ENCODE measurements at regions not wholly inside any gene's neighbourhood (a gene's known extent, or its start where the extent isn't known, plus 50 kb on each side); places are given as distances from the start of the nearest gene placed in this dataset.

GRCh38 chr9:16343249-16344237, 526.9 kb downstream of the BNC2 start:
- DNase-seq (ENCODE audit: low read depth): no peak

DNA sequence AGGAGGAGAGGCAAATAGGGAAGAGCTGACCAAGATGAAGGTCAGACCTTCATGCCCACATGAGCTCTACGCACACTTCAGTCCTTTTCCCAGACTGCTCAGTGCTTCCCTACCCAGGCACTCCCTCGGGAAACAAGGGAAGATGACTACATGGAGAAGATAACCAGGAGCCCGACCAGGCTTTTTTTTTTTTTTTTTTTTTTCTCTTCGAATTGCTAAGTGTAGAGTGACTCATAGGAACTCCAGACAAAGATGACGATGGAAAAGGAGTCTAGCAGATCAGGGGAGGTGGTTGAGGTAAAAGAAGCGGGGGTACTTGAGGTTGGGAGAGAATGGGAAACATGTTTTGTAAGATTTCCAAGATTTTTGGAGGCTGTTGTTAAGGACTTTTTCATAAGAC, 526.1 kb downstream of the BNC2 start:
- DNase-seq (ENCODE audit: low read depth): peak; percentile 97

DNA sequence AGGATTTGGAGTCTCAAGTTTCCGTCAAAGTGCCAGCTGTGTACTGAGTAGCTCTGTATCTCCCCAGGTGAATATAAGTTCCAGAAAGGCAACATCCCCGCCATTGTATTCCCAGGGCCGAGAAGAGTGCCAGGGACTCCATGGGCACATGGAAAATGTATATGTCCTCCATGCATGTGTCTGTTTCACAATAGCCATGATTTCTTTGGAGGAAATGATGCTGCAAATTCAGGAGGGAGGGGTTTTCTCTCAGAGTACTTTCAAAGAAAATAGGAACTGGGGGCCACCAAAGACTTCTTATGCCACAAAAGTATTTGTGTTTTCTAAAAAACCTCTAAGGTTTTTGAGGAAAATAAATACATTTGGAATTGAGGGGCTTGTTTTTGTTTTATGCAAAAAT, 524.6 kb downstream of the BNC2 start:
- DNase-seq (ENCODE audit: low read depth): no peak

DNA sequence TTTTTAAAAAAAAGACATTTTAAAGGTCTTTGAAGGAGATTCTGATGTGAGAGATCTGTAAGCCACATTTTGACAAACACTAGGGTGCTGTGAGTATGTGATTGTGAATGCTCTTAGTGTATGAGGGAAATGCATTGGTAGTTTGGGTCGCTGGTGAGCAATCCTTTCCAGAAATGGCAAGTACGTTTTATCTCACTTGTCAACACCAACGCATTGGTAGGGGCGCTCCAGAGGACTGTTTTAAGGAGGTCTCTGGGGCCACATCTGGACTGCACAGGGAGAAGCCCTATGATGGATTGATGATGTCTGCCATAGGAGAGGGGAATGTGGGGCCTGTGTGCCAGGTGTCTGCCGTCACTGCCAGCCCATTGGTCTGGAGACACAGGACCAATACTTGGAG, 522.6 kb downstream of the BNC2 start:
- DNase-seq (ENCODE audit: low read depth): no peak

GRCh38 chr9:16348531-16348930, 521.9 kb downstream of the BNC2 start:
- DNase-seq (ENCODE audit: low read depth): peak; percentile 94

GRCh38 chr9:16352251-16352650, 518.2 kb downstream of the BNC2 start:
- peak; percentile 52 for DNase-seq (ENCODE audit: low read depth)

GRCh38 chr9:16352791-16353401, 517.6 kb downstream of the BNC2 start:
- peak; percentile 89 for DNase-seq (ENCODE audit: low read depth)

DNA sequence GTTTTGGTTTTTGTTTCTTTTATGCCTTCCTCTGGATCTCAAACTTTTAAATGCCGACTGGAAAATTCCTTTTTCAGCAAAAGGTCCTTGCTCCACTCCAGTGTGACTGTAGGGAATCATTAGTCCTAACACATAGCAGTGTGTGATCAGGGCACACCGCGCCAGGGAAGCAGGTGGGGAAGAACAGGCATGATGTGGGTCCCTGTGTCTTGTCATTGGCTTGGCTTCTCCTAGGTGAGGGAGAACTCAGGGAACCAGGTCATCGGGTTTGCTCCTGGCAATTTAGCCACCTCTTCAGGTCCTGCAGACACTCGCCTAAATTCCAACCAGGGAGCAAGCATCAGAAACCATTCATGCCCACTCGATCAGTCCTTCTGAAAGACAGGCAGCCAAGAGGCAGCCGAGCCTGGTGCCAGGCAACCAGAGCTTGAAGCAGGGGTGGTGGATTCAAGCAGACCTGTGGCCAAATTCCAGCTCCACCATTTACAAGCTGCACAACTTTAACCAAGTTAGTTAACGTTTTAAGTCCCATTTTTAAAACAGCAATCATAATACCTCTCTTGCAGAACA, 514.2 kb downstream of the BNC2 start:
- no peak for DNase-seq (ENCODE audit: low read depth)

DNA sequence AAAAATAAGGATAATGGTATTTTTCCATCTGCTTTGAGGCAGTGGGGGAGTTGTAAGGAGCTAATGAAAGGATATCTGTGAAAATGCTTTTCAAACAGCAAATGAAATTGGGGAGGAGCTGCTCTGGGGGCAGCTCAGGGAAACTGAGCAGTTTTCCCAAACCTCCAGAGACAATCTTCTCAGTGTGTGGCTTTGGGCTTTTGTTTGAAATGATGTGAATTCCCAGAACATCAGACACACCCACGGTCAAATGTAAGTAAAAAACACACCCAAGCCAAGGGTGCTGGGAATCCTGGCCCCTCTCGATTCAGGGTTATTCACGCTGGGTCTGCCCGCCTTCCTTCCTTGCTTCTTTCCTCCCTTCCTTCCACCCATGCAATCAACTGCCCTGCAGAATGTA, 512.6 kb downstream of the BNC2 start:
- DNase-seq (ENCODE audit: low read depth): no peak

GRCh38 chr9:16358751-16359150, 511.7 kb downstream of the BNC2 start:
- no peak for DNase-seq (ENCODE audit: low read depth)
